Skeletal muscle cell (primary cell): ENCODE measurements at regions not wholly inside any gene's neighbourhood (a gene's known extent, or its start where the extent isn't known, plus 50 kb on each side); places are given as distances from the start of the nearest gene placed in this dataset.
"Not testable (repeated sequence)": the region's sequence is repeated elsewhere in the genome, so short reads cannot be mapped to it uniquely, and the experiment has no call there.

Source experiments
- DNase-seq: peaks from one replicate; pipeline ENCODE4 v3.0.0-alpha.2; 2010; ENCODE audit warnings: low read depth
- H3K4me3 ChIP-seq: 2 replicates; pipeline ENCODE4 v1.5.1; 2011; ENCODE audit warnings: low read depth, mild to moderate bottlenecking, control low read depth, low read length, moderate library complexity

- no peak for DNase-seq
- H3K4me3 ChIP-seq, result no peak overlapping the region
Measured at GRCh38 chr9:30058463-30058862, 2326.0 kb upstream of the ACO1 start.

- DNase-seq, result no peak
- H3K4me3 ChIP-seq, result no peak overlapping the region
Measured at GRCh38 chr9:30060976-30061375, 2323.5 kb upstream of the ACO1 start.

- no peak overlapping the region for H3K4me3 ChIP-seq
- DNase-seq, result no peak
Measured at GRCh38 chr9:30065888-30066287, 2318.6 kb upstream of the ACO1 start.

- H3K4me3 ChIP-seq, DNase-seq: not testable (repeated sequence)
Measured at GRCh38 chr9:30069236-30069635, 2315.2 kb upstream of the ACO1 start.

GRCh38 chr9:30075022-30075421 lies 2309.4 kb upstream of the ACO1 start:
- H3K4me3 ChIP-seq, result no peak overlapping the region
- DNase-seq, result no peak

- no peak for DNase-seq
- no peak overlapping the region for H3K4me3 ChIP-seq
Measured at GRCh38 chr9:30075451-30076199, 2308.8 kb upstream of the ACO1 start.

GRCh38 chr9:30078195-30078594 lies 2306.2 kb upstream of the ACO1 start:
- no peak overlapping the region for H3K4me3 ChIP-seq
- no peak for DNase-seq

GRCh38 chr9:30089428-30089827 lies 2295.0 kb upstream of the ACO1 start:
- DNase-seq, result no peak
- no peak overlapping the region for H3K4me3 ChIP-seq

- no peak for DNase-seq
- H3K4me3 ChIP-seq, result no peak overlapping the region
Measured at GRCh38 chr9:30103647-30104394, 2280.6 kb upstream of the ACO1 start.

- not testable (repeated sequence) for DNase-seq, H3K4me3 ChIP-seq
Measured at GRCh38 chr9:30107134-30107533, 2277.3 kb upstream of the ACO1 start.

GRCh38 chr9:30116673-30117217 lies 2267.7 kb upstream of the ACO1 start:
- H3K4me3 ChIP-seq, result no peak overlapping the region
- DNase-seq, result no peak

GRCh38 chr9:30120666-30121065 lies 2263.8 kb upstream of the ACO1 start:
- no peak for DNase-seq
- H3K4me3 ChIP-seq, result no peak overlapping the region

- no peak for DNase-seq
- H3K4me3 ChIP-seq, result no peak overlapping the region
Measured at GRCh38 chr9:30121611-30122010, 2262.8 kb upstream of the ACO1 start.

- DNase-seq, result no peak
- H3K4me3 ChIP-seq, result no peak overlapping the region
Measured at GRCh38 chr9:30125881-30126280, 2258.6 kb upstream of the ACO1 start.

GRCh38 chr9:30127371-30127770 lies 2257.1 kb upstream of the ACO1 start:
- no peak for DNase-seq
- no peak overlapping the region for H3K4me3 ChIP-seq

GRCh38 chr9:30140407-30140806 lies 2244.0 kb upstream of the ACO1 start:
- DNase-seq, result no peak
- H3K4me3 ChIP-seq, result no peak overlapping the region

- H3K4me3 ChIP-seq, result no peak overlapping the region
- no peak for DNase-seq
Measured at GRCh38 chr9:30160570-30160969, 2223.9 kb upstream of the ACO1 start.

GRCh38 chr9:30172206-30172605 lies 2212.2 kb upstream of the ACO1 start:
- H3K4me3 ChIP-seq, result no peak overlapping the region
- DNase-seq, result no peak

- DNase-seq, result no peak
- no peak overlapping the region for H3K4me3 ChIP-seq
Measured at GRCh38 chr9:30178610-30179009, 2205.8 kb upstream of the ACO1 start.

- H3K4me3 ChIP-seq, result no peak overlapping the region
- no peak for DNase-seq
Measured at GRCh38 chr9:30193421-30193820, 2191.0 kb upstream of the ACO1 start.

GRCh38 chr9:30196941-30197340 lies 2187.5 kb upstream of the ACO1 start:
- H3K4me3 ChIP-seq, result no peak overlapping the region
- DNase-seq, result no peak
